C4-2B (cell line): ENCODE measurements at regions not wholly inside any gene's neighbourhood (a gene's known extent, or its start where the extent isn't known, plus 50 kb on each side); places are given as distances from the start of the nearest gene placed in this dataset.

Source experiments
- CTCF ChIP-seq: fragments of 450-650 bp; conservative IDR thresholded peaks from 2 replicates; pipeline ENCODE4 v1.5.1; 2017; ENCODE audit warnings: mild to moderate bottlenecking
- ZFX ChIP-seq: fragments of 450-650 bp; IDR thresholded peaks from 2 replicates; pipeline ENCODE4 v1.6.1; 2017

- peak; percentile 45 for TF ChIP-seq CTCF
- no peak for TF ChIP-seq ZFX
These were observed 562.4 kb downstream of the MAGEB5 start for GRCh38 chrX:26778320-26778888.
